ENCODE measurements at regions not wholly inside any gene's neighbourhood (a gene's known extent, or its start where the extent isn't known, plus 50 kb on each side); places are given as distances from the start of the nearest gene placed in this dataset.

DNA sequence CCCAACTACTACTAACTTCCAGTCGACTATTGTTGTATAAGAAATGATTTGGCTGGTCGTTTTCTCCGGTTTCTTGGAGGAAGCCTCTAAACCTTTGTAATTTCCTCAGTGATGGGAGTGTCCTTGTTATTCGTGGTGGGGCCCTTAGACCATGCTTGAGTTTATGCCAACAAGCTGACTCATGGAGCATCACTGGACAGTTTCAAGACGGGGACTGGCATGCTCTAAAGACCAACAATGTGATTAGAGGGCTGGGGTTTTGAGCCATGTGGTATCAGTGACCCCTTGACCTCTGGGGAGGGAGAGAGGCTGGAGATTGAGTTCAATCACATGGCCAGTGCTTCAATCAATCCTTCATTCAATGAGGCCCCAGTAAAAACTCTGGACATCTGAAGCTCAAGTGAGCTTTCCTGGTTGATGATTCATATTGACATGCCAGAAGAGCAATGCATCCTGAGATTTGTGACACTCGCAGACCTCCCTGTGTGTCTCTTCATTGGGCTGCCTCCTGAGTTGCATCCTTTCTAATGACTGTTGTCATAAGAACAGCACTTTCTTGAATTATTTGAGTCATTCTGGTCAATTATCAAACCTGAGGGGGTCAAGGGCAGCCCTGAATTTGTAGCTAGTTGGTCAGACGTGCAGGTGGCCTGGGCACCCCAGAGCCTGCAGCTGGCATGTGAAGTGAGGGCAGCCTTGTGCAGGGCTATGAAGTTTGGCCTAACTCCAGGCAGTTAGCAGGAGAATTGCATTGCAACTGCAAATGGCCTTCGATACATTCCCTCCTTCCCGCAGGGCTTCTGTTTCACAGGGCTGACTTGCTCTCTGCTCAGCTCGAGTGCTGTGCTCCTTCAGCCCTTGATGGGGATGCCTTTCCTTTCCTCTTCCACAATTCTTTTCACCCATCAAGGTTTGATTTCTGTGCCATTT lies 246.5 kb downstream of the FGF9 start:
- TF ChIP-seq, protein P1, sequence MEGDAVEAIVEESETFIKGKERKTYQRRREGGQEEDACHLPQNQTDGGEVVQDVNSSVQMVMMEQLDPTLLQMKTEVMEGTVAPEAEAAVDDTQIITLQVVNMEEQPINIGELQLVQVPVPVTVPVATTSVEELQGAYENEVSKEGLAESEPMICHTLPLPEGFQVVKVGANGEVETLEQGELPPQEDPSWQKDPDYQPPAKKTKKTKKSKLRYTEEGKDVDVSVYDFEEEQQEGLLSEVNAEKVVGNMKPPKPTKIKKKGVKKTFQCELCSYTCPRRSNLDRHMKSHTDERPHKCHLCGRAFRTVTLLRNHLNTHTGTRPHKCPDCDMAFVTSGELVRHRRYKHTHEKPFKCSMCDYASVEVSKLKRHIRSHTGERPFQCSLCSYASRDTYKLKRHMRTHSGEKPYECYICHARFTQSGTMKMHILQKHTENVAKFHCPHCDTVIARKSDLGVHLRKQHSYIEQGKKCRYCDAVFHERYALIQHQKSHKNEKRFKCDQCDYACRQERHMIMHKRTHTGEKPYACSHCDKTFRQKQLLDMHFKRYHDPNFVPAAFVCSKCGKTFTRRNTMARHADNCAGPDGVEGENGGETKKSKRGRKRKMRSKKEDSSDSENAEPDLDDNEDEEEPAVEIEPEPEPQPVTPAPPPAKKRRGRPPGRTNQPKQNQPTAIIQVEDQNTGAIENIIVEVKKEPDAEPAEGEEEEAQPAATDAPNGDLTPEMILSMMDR (IDR thresholded peaks at IDR 0.05 in 2 of 3, conservative IDR thresholded peaks at IDR 0.05 in 1 of 3; ENCODE audit: borderline replicate concordance in 1 of 3, insufficient read depth in 1 of 3, low read depth in 2 of 3, low read length in 2 of 3), result no peak
- TF ChIP-seq EZH2 (IDR thresholded peaks at IDR 0.05) (no peak), YY1 (IDR thresholded peaks at IDR 0.05; ENCODE audit: extremely low read depth, insufficient replicate concordance, low read depth, low read length) (no peak), TCF7L2 (IDR thresholded peaks at IDR 0.05; ENCODE audit: borderline replicate concordance, extremely low read depth, insufficient read depth, insufficient read length) (no peak)
- TF ChIP-seq, protein P2, sequence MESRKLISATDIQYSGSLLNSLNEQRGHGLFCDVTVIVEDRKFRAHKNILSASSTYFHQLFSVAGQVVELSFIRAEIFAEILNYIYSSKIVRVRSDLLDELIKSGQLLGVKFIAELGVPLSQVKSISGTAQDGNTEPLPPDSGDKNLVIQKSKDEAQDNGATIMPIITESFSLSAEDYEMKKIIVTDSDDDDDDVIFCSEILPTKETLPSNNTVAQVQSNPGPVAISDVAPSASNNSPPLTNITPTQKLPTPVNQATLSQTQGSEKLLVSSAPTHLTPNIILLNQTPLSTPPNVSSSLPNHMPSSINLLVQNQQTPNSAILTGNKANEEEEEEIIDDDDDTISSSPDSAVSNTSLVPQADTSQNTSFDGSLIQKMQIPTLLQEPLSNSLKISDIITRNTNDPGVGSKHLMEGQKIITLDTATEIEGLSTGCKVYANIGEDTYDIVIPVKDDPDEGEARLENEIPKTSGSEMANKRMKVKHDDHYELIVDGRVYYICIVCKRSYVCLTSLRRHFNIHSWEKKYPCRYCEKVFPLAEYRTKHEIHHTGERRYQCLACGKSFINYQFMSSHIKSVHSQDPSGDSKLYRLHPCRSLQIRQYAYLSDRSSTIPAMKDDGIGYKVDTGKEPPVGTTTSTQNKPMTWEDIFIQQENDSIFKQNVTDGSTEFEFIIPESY (IDR thresholded peaks at IDR 0.05; ENCODE audit: extremely low read depth, insufficient replicate concordance, low read length), result no peak

All from HCT116 (cell line).